NCI-H1417 (cell line): ENCODE measurements at regions not wholly inside any gene's neighbourhood (a gene's known extent, or its start where the extent isn't known, plus 50 kb on each side); places are given as distances from the start of the nearest gene placed in this dataset.
"Not testable (repeated sequence)": the region's sequence is repeated elsewhere in the genome, so short reads cannot be mapped to it uniquely, and the experiment has no call there.

Experiments
- DNase-seq, 3 experiments: peaks; one replicate each; lab custom pipeline; 2025; lab: John Stamatoyannopoulos, UW

DNA sequence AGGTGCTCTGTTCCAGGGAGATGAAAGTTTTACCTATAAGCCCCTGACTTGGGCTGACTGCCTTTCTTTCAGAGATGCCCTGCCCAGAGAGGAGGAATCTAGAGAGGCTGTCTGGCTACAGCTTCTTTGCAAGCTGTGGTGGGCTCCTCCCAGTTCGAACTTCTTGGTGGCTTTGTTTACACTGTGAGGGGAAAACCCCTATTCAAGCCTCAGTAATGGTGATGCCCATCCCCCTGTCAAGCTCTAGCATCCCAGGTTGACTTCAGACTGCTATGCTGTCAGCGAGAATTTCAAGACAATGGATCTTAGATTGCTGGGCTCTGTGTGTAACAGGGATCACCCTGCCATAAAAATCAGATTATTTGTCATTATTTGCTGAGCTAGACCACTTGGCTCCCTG, 377.6 kb downstream of the FLRT2 start:
- no peak for DNase-seq

- no peak for DNase-seq
These were observed 367.9 kb downstream of the FLRT2 start for GRCh38 chr14:85897808-85898207.

- no peak for DNase-seq
These were observed 365.7 kb downstream of the FLRT2 start for GRCh38 chr14:85895603-85896002.

DNA sequence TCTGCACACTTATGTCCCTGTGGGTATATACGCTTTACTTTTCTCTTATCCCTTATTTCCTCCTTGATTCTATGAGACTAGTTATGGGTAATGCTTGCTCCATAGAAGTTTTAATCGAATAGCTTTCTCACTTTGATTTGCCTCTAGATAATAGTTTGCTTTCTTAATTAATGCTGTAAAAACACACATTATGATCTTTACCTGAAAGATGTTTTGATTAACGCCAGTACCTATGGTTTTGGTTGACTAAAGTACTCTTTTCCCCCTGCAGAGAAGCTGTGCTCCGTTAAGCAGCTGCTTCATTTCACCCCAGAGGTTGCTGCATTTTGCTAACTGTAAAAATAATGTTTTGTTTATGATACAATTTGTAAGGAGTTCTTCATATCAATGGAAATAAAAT, 362.3 kb downstream of the FLRT2 start:
- no peak for DNase-seq

DNA sequence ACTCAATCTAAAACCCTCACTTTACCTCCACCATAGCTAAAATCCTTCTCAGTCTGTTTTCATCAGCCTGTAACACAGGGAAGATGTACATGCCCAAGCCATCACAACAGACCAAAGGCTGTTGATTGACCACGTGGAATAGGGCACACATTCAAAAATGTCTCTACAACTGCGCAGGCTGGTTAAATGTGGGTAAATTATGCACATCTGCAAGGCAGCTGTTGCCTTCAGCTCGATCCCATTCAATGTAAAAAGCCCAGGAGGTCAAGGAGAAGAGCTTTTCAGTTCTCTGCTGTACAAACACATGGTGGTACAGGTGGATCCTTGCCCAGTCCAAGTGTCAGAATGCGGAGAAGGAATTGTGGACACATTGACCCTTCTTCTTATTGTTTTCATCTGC, 354.0 kb downstream of the FLRT2 start:
- no peak for DNase-seq

DNA sequence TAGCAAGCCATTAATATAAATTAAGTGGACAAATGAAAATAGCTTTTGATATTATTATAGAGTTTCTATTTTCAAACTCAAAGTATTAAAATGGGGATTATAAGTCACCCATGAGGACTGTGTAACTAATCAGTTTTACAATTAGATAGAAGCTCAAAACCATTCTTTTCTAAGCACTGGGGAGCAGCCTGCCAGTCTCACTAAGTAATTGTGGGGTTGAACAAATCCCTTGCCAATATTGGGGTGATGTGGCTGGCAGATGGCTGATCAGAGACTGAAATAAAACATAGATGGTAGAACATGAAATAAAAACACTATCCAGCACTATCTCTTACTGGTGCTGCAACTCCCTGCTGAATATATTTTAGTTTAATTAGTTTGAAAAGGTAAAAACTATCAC, 353.2 kb downstream of the FLRT2 start:
- DNase-seq = no peak

DNA sequence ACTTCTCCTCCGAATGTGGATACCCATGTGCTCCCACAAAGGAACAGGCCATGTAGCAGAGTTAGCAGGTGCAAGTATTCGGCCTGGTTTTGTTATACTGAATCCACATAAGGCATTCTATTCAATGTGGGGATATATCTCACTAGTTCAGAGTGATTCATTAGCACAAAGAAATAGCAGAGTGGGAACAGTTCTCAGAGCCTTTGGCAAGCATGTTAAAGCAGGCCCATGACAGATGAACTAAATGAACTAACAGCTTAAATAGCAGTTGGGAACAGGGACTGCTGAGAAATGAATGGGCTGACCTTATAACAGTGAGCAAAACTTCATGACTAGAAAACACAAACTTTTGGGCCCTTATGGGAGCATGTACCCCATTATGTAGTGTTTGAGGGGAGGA, 352.0 kb downstream of the FLRT2 start:
- no peak for DNase-seq

DNA sequence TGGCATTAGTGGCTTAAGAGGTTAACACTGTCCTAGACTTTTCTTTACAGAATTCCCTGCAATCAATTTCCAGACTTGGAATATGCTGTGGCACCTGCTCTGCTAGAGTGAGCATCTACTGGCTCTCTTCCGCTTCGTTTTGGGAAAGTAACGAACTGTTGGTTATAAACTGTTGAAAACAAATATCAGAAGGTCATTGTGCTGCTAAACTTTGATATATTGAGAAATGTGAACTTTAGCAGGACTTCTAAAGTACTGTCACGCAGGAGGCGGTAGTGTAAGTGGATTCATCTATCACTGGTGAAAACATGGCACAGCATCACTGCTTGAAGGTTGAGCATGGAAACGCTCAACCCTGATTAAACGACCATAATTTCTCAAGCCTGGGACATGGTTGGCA, 348.9 kb downstream of the FLRT2 start:
- DNase-seq = no peak

- peak in 2 of 3 experiments; percentile 49 to 76 for DNase-seq
These were observed 343.1 kb downstream of the FLRT2 start for GRCh38 chr14:85873006-85873405.

- no peak for DNase-seq
These were observed 337.5 kb downstream of the FLRT2 start for GRCh38 chr14:85867450-85867849.

- DNase-seq = no peak
These were observed 335.8 kb downstream of the FLRT2 start for GRCh38 chr14:85865701-85866100.

GRCh38 chr14:85858634-85859033, 328.7 kb downstream of the FLRT2 start:
- no peak for DNase-seq

DNA sequence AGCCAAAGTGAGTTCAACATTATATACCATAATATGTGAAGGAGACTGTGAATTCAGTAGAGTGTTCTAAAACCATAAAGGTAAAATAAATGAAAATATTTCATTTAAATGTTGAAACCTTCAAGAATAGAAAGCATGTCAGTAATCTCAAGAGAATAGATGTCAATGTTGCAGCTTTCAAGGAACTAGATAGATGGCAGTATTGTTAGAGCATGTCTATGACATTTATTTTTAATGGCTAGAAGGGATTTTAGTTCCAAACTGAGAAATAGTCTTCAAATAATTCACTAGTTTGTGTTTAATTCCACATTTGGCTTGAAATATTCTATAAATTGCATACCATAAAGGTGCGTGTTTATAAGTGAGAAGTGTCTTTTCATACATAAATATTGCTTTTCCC, 326.5 kb downstream of the FLRT2 start:
- DNase-seq = peak in 2 of 3 experiments; percentile 6 to 15

GRCh38 chr14:85853996-85854526, 324.1 kb downstream of the FLRT2 start:
- DNase-seq = peak in 1 of 3 experiments; percentile 14

- DNase-seq = no peak
These were observed 323.0 kb downstream of the FLRT2 start for GRCh38 chr14:85852906-85853305.

- DNase-seq = not testable (repeated sequence)
These were observed 322.2 kb downstream of the FLRT2 start for GRCh38 chr14:85852123-85852522.

GRCh38 chr14:85830549-85830948, 300.6 kb downstream of the FLRT2 start:
- DNase-seq = peak in 1 of 3 experiments; percentile 67

GRCh38 chr14:85829601-85830000, 299.7 kb downstream of the FLRT2 start:
- not testable (repeated sequence) for DNase-seq

DNA sequence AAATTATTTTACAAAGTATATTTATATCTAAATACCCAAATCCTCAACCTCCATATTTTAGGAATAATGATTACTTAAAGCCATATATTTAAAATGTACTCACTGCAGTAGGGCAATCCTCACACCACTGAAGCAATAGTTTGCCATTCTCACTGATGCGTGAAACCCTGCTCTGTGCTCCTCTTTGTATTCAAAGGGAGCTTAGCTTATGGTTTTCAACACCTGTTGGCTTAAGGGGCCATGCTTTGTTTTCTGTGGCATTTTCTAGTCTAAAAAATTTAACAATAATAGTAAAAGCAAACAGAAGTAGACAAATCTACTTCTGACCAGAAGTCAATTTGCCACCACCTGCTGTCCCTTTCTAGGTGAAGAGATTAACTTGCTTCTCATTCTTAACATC, 294.6 kb downstream of the FLRT2 start:
- DNase-seq = peak; percentile 61 to 90 (median 88)

GRCh38 chr14:85822236-85822635, 292.3 kb downstream of the FLRT2 start:
- no peak for DNase-seq

- no peak for DNase-seq
These were observed 287.5 kb downstream of the FLRT2 start for GRCh38 chr14:85817430-85817829.

GRCh38 chr14:85813040-85813439, 283.1 kb downstream of the FLRT2 start:
- DNase-seq = no peak

DNA sequence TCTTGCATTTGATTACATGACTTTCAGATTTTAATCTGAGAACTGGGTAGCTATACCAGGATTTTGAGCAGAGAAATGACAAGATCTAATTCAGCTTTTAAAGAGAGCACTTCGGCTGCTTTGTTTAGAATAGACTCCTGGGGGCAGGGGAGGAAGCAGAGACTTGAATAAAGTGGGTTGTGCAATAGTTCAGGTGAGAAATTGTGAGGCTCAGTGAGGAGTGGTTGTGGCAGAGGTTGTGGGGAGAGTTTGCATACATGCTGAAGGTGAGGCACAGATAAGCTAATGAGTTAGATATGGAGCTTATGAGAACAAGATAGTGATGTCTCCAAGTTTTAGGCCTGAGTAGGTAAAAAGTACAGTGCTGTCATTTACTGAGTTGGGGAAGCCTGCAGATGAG, 281.4 kb downstream of the FLRT2 start:
- DNase-seq = no peak

DNA sequence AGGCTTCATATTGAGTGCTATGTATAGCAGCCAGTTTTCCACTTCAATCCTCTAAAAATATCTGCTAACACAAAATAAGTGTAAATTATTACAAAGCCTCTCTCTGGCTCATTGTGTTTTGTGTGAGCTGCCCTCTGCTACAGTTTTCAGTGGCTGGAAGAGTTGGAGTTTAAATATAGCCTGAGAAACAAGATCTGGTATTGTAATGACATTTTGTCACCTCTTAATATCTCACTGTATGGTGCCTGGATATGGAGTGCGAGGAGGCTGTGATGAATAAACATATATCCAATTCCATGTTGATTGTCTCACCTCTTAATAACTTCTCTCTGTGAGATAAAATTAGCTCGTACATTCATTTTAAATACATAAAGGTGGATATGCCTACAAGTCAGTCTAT, 269.7 kb downstream of the FLRT2 start:
- no peak for DNase-seq

GRCh38 chr14:85798856-85799255, 268.9 kb downstream of the FLRT2 start:
- DNase-seq = no peak
